ENCODE measurements at regions not wholly inside any gene's neighbourhood (a gene's known extent, or its start where the extent isn't known, plus 50 kb on each side); places are given as distances from the start of the nearest gene placed in this dataset.
"Not testable (repeated sequence)": the region's sequence is repeated elsewhere in the genome, so short reads cannot be mapped to it uniquely, and the experiment has no call there.

GRCh38 chr1:232142403-232143314 lies 487.3 kb downstream of the SIPA1L2 start:
- DNase-seq (ENCODE audit: low spot score): peak; percentile 77
- FAIRE-seq: peak; percentile 76

DNA sequence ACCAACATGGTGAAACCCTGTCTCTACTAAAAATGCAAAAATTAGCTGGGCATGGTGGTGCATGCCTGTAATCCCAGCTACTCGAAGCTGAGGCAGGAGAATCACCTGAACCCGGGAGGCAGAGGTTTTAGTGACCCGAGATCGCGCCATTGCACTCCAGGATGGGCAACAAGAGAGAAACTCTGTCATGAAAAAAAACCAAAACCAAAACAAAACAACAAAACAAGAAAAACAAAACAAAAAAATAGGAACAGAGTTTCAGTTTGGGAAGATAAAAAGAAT lies 488.8 kb downstream of the SIPA1L2 start:
- DNase-seq (ENCODE audit: low spot score); FAIRE-seq: not testable (repeated sequence)

GRCh38 chr1:232140419-232141166 lies 489.3 kb downstream of the SIPA1L2 start:
- DNase-seq (ENCODE audit: low spot score) (no peak), FAIRE-seq (no peak)

- FAIRE-seq: no peak
- DNase-seq (ENCODE audit: low spot score): no peak
Measured at GRCh38 chr1:232139444-232139843, 490.5 kb downstream of the SIPA1L2 start.

- FAIRE-seq (no peak), DNase-seq (ENCODE audit: low spot score) (no peak)
Measured at GRCh38 chr1:232138044-232138443, 491.9 kb downstream of the SIPA1L2 start.

DNA sequence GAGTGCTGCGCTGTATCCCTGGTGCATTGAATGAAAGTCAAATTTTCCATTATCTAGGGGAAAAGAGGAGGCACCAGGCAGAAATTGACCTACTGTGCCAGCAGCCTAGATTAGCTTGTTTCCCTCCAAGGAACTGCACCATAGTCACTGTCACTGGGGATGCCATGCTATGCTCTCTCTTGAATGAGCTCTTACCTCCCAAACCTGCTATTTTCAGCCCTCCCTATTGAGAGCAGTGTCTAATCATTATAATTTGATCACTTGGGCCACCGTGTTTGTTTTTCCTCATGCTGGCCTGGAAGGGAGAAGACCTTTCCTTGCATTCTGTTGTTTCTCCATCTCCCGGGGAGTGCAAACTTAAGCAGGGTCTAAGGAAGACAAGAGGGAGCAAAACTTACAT lies 492.9 kb downstream of the SIPA1L2 start:
- DNase-seq (ENCODE audit: low spot score) (no peak), FAIRE-seq (no peak)

GRCh38 chr1:232136136-232136535 lies 493.8 kb downstream of the SIPA1L2 start:
- FAIRE-seq: no peak
- no peak for DNase-seq (ENCODE audit: low spot score)

DNA sequence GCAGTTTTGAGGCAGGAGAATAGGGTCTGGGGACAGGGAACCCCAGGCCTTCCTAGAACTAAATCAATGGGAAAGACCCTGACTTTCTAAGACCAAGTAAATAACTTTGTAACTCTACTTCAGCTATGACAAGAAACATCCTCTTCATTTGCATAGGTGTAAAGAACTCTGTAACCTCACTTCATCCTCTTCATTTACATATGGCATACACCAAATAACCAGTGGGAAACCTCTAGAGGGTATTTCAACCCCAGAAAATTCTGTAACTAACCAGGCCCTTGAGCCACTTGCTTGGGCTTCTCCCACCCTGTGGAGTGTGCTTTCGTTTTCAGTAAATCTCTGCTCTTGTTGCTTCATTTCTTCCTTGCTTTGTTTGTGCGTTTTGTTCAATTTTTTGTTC lies 495.6 kb downstream of the SIPA1L2 start:
- FAIRE-seq: no peak

DNA sequence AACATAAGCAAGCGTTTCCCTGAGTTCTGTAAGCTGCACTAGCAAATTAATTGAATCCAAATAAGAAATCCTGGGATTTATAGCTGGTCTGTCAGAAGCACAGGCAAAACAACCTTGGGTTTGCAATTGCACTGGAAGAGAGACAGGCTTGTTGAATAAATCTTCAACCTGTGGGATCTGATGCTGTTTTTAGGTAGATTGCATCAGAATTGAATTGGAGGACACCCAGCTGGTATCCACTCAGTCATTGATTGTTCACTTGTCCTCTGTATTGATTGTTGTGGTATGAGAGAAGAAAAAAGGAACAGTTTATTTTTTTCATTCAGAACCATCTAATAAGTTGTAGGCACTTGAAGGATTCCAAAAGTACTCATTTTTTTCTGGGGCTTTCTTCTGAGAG lies 497.4 kb downstream of the SIPA1L2 start:
- no peak for DNase-seq (ENCODE audit: low spot score)
- FAIRE-seq: no peak

More for the DNA sequence above, 495.6 kb downstream of the SIPA1L2 start:
- no peak for DNase-seq (ENCODE audit: low spot score)

GRCh38 chr1:232131715-232132391 lies 498.1 kb downstream of the SIPA1L2 start:
- DNase-seq (ENCODE audit: low spot score): no peak
- no peak for FAIRE-seq

GRCh38 chr1:232130815-232131480 lies 499.0 kb downstream of the SIPA1L2 start:
- DNase-seq (ENCODE audit: low spot score): no peak
- FAIRE-seq: no peak

DNA sequence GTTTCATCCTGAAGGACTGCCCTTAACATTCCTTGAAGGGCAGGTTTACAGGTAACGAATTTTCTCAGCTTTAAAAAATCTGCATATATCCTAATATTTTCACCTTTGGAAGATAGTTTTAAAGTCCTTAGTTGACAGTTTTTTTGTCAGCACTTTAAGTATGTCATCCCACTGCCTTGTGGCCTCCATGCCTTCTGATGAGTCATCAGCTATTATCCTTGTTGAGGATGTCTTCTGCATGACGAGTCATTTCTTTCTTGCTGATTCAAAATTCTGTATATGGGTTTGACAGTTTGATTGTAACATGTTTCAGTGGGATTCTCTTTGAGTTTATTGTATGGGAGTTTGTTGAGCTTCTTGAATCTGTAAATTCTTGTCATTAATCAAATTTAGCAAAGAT lies 500.6 kb downstream of the DISC1 start:
- peak; percentile 90 for DNase-seq (ENCODE audit: low spot score)

GRCh38 chr1:232123775-232124659 lies 497.4 kb downstream of the DISC1 start:
- FAIRE-seq (no peak), DNase-seq (ENCODE audit: low spot score) (no peak)

More for the DNA sequence above, 500.6 kb downstream of the DISC1 start:
- FAIRE-seq: peak; percentile 97

DNA sequence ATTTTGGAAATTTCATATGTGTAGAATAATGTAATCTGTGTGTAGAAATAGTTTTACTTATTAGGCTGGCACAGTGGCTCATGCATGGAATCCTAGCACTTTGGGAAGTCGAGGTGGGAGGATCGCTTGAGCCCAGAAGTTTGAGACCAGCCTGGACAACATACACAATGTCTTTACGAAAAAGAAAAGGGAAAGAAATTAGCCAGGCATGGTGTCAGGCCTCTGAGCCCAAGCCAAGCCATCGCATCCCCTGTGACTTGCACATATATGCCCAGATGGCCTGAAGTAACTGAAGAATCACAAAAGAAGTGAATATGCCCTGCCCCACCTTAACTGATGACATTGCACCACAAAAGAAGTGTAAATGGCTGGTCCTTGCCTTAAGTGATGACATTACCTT lies 491.3 kb downstream of the DISC1 start:
- not testable (repeated sequence) for DNase-seq (ENCODE audit: low spot score); FAIRE-seq

DNA sequence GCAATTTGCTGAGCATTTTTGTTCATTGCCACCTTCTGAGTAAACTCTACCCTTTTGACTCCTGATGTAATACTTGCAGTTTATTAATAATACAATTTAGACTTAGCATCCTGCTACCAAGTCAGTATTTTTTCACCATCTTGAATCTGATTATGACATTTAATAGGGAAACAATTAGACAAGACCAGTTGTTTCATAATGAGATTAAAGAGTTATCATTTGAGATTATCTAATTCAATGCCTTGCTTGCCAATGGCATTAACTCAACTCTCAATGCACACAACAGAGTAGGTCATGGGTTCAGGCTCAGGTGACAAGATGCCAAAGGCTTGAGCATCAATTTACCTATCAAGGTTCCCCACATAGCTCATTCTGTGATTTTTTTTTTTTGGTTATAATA lies 488.4 kb downstream of the DISC1 start:
- DNase-seq (ENCODE audit: low spot score) (no peak), FAIRE-seq (no peak)

- DNase-seq (ENCODE audit: low spot score) (no peak), FAIRE-seq (no peak)
Measured at GRCh38 chr1:232112076-232112475, 485.5 kb downstream of the DISC1 start.

GRCh38 chr1:232111611-232112010 lies 485.0 kb downstream of the DISC1 start:
- no peak for DNase-seq (ENCODE audit: low spot score)
- FAIRE-seq: no peak

- DNase-seq (ENCODE audit: low spot score): no peak
- no peak for FAIRE-seq
Measured at GRCh38 chr1:232110281-232111090, 483.9 kb downstream of the DISC1 start.

GRCh38 chr1:232109391-232109790 lies 482.8 kb downstream of the DISC1 start:
- FAIRE-seq (no peak), DNase-seq (ENCODE audit: low spot score) (no peak)

DNA sequence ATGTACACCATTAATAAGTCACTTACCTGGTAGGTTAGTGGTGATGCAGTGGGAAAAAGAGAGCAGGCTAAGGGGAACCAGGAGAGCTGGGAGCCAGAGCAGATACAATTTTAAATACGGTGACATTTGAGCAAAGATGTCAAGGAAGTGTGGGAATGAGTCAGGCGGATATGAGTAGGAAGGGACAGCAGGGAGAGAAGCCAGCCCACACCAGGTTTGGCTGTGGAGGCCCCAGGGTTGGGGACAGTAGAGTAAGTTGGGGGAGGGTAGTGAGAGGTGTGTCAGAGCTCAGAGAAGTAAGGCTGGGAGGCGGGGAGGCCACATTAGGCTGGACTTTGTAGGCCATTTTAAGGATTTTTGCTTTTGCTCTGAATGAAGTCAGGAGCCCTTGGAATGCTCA lies 482.0 kb downstream of the DISC1 start:
- peak; percentile 43 for DNase-seq (ENCODE audit: low spot score)
- no peak for FAIRE-seq

Measured in RCC 7860 (cell line).